HG03342 (cell line): ENCODE measurements at regions not wholly inside any gene's neighbourhood (a gene's known extent, or its start where the extent isn't known, plus 50 kb on each side); places are given as distances from the start of the nearest gene placed in this dataset.
"Not testable (repeated sequence)": the region's sequence is repeated elsewhere in the genome, so short reads cannot be mapped to it uniquely, and the experiment has no call there.

Experiments
- ATAC-seq: cut with Tn5 transposase; IDR thresholded peaks from one replicate; pipeline ENCODE4 v1.9.1; 2021; ENCODE audit warnings: mild to moderate bottlenecking, moderate library complexity; ENCODE audit not compliant: unreplicated experiment

GRCh38 chr13:64531400-64531799 is 2698.7 kb downstream of the PCDH9 start:
- no peak for ATAC-seq

GRCh38 chr13:64529874-64530485 is 2700.2 kb downstream of the PCDH9 start:
- ATAC-seq: peak; percentile 59

- no peak for ATAC-seq
These were observed 2701.3 kb downstream of the PCDH9 start for GRCh38 chr13:64528838-64529237.

GRCh38 chr13:64527561-64527960 is 2702.6 kb downstream of the PCDH9 start:
- ATAC-seq: no peak

DNA sequence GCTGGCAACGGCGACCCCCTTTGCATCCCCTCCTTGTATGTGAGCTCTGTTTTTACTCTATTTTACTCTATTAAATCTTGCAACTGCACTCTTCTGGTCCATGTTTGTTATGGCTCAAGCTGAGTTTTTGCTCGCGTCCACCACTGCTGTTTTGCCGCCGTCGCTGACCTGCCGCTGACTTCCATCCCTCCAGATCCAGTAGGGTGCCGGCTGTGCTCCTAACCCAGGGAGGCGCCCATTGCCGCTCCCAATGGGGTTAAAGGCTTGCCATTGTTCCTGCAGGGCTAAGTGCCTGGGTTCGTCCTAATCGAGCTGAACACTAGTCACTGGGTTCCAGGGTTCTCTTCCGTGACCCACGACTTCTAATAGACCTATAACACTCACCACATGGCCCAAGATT is 2704.4 kb downstream of the PCDH9 start:
- ATAC-seq: no peak

GRCh38 chr13:64510747-64511146 is 2719.4 kb downstream of the PCDH9 start:
- no peak for ATAC-seq

DNA sequence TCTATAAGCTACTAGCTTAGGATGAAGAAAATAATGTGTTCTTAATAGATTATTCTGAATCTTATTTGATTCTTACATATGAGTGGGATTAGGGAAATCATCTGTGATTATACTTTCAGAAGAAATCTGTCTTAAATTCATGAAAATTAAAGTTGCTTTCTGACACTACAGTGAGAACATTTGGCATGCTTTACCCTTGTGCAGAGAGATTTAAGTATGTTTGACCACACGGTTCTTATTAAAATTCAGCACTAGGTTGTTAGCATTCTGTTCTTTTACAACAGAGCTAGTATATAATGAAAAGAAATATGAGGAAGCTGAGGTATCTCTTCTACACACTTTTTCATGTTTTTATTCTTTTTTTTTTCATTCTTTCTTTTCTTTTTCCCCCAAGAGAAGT is 2723.9 kb downstream of the PCDH9 start:
- no peak for ATAC-seq

DNA sequence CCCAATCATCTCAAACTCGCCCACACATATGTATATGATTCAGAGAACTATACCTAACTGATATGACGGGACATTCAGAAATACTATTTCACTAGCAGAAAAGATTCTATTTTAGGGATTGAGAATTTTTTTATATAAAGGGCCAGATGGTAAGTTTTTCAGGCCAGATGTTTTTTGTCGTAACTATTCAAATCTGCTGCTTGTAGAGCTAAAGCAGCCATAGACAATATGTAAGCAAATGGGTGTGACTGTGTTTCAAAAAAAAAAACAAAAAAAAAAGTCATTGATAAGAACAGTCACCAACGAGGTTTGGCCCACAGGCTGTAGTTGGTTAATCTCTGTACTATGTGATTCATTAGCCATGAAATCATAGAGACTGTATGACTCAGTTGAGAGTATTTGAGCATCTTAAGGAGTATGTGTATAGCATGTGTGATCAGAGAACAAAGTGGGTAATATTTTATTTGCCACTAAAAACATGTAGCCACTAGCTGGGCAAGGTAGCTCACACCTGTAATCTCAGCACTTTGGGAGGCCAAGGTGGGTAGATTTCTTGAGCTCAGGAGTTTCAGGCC is 2724.7 kb downstream of the PCDH9 start:
- no peak for ATAC-seq

DNA sequence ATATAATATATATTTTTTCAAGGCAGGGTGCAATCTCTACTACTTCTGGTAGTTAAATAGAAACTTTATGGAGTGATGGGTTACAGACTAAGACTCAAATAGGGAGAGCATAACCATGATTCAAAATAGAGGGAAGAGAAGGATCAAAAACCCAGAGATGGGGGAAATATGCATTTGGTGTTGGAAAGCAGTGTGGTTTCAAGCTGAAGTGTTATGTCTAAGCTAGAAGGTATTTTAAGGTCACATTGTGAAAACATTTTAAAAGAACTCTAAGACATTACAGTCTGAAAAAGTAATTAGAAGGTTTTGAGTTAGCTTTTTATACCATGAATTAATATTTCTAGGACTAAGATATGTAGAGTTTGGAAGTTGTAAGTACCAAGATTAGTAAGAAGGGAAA is 2741.4 kb downstream of the PCDH9 start:
- no peak for ATAC-seq

DNA sequence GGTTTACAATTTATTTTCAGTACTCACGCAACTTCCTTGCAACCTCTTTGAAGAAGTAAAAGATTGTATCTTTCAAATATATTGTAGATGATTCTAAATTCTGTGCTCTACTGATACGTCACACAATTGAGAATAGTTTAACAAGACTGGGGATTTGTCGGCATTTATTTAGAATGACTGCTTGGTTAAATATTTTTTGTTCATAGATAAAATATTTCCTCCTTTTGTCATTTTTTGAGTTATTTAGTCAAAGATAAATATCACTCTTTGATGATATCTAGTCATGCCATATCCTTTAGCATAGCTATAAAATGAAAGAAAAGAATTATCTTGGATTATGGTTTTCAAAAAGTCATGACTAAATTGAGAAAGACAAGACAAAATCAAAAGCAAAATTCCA is 2747.8 kb downstream of the PCDH9 start:
- no peak for ATAC-seq

DNA sequence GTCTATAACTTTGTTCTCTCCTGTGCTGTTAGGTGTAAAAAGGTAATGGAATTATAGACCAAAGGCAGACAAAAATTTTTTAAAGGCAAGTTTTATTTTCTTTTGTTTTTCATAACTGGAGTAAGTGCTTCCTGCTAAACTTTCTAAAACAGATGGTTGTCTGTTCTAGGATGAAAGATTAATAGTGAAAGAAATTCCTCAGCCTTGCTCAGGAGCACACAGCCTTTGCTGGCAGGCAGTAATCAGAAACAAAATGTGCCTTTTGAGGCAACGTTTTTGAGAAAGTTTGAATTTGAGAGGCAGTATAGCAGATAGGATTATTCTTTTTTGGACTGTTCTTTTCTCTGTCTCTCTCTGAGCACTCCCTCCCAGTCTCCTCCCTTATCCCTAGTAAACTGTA is 2749.5 kb downstream of the PCDH9 start:
- no peak for ATAC-seq

DNA sequence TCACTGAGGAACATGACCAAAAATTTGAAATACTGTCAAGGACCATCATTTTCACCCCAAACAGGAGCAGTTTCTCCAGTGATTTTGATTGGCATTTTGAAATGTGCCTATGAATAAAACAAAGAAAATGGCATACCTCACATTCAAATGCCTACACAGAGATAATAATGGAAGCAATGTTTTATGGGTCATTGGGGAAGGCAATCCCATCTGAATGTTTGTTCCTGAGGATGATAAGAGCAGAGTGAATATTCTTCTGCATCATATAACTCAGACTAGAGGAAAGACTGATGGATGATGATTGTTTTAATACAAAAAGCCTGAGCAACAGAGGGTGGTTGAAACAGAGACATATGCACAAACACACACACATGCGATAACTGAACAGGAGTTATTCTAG is 2749.9 kb downstream of the PCDH9 start:
- no peak for ATAC-seq

DNA sequence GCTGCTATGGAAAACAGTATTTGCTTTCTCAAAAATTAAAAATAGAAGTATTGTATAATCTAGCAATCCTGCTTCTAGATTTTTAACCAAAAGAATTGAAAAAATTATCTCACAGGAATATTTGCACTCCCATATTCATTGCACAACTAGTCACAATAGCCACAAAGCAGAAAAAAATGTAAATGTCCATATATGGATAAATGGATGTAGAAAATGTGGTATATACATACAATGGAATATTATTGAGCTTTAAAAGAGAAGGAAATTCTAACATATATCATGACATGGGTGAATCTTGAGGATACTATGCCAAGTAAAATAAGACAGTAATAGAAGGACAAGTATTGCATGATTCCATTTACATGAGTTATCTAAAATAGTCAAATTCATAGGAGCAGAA is 2753.0 kb downstream of the PCDH9 start:
- ATAC-seq: no peak

- not testable (repeated sequence) for ATAC-seq
These were observed 2754.0 kb downstream of the PCDH9 start for GRCh38 chr13:64476041-64476568.

DNA sequence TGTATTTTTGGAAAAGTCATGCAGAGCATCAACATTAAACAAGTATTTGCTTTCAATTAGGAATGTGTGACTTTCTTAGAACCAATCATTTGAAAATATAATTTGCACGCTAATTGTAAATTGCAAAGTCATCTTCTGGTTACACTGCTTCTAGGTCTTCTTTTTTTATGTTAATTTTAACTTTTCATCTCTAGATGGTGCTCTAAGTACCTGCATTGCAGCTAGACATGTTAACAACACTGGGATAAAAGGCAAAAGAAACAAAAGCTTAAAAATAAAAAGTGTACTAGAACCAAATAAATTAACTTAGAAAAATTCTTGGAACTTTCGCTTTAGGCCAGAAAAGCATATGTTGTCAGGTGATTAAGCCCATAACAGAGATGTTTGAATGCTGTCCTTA is 2758.2 kb downstream of the PCDH9 start:
- no peak for ATAC-seq

- no peak for ATAC-seq
These were observed 2759.4 kb downstream of the PCDH9 start for GRCh38 chr13:64470751-64471150.

DNA sequence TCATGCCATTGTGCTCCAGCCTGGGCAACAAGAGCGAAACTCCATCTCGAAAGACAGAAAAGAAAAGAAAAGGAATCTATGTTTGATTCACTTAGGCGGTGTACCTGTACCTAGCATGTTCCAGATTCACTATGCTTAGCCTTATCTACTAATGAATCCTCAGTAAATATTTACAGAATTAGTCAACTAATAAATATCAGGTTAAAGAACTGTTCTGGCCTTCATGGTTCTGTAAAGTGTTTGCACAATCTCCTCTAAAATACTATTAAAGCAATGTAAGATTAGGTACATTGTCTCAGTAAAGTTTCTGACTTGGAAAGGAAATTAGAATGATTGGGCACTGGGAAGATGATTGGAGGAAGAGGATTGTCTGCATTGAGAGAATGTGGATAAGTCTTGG is 2770.4 kb downstream of the PCDH9 start:
- ATAC-seq: no peak

- ATAC-seq: no peak
These were observed 2772.2 kb downstream of the PCDH9 start for GRCh38 chr13:64457976-64458375.

DNA sequence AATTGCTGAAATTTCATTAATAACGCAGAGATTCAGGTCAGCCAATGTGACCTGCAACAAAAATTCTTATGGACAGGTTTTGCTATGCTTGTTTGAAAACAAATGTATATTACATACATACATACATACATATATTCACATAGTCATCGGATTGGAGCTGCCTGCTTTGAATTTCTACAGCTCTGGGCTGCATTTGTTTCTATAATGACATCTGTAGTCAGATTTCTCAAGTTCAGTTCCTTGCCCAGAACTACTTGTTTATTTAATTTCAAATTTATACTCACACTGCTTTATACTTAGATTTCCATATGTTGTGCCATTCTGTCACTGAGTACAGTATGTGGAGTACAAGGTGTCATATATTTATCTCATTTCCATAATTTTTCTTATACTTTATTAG is 2775.0 kb downstream of the PCDH9 start:
- no peak for ATAC-seq

- no peak for ATAC-seq
These were observed 2776.3 kb downstream of the PCDH9 start for GRCh38 chr13:64453831-64454230.

DNA sequence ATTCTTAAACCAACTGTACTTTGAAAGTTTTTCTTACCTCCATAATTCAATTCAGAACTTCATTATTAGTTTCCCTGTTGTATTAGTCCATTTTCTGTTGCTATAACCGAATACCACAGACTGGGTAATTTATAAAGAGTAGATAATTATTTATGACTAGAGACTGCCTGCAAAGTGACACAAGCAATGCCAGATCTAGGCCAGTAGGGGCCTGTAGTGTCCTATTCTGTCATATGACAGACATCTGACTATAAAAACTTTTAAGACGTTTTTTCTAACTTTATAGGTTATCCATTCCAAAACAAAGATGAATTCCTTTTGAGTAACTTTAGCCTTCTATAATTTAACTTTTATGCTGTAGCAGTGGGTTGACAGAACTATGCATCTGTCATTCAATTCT is 2783.8 kb downstream of the PCDH9 start:
- ATAC-seq: no peak

- ATAC-seq: no peak
These were observed 2788.4 kb downstream of the PCDH9 start for GRCh38 chr13:64441740-64442139.

GRCh38 chr13:64438084-64438483 is 2792.1 kb downstream of the PCDH9 start:
- no peak for ATAC-seq
